Adipocyte (in vitro differentiated cells): ENCODE measurements at regions not wholly inside any gene's neighbourhood (a gene's known extent, or its start where the extent isn't known, plus 50 kb on each side); places are given as distances from the start of the nearest gene placed in this dataset.
A peak's percentile ranks its signal among the peaks of the same experiment; 100 is the strongest.
"Not testable (repeated sequence)": the region's sequence is repeated elsewhere in the genome, so short reads cannot be mapped to it uniquely, and the experiment has no call there.

Source experiments
- DNase-seq: peaks from one replicate; pipeline ENCODE4 v3.0.0-alpha.2; 2015; ENCODE audit warnings: low read depth
- H3K27me3 ChIP-seq: replicated peaks from 2 replicates; pipeline ENCODE4 v1.7.0; 2013; ENCODE audit warnings: mild to moderate bottlenecking, low read length, moderate library complexity; ENCODE audit not compliant: control insufficient read depth, insufficient read depth
- H3K36me3 ChIP-seq: 2 replicates; pipeline ENCODE4 v1.7.0; 2013; ENCODE audit warnings: low read length, mild to moderate bottlenecking, moderate library complexity; ENCODE audit not compliant: control insufficient read depth, insufficient read depth, severe bottlenecking
- H3K4me1 ChIP-seq: 2 replicates; pipeline ENCODE4 v1.7.0; 2013; ENCODE audit warnings: mild to moderate bottlenecking, low read length, moderate library complexity; ENCODE audit not compliant: control insufficient read depth, insufficient read depth
- H3K4me3 ChIP-seq: 2 replicates; pipeline ENCODE4 v1.7.0; 2013; ENCODE audit warnings: mild to moderate bottlenecking, low read length, moderate library complexity
- H3K9ac ChIP-seq: 2 replicates; pipeline ENCODE4 v1.7.0; 2013; ENCODE audit warnings: mild to moderate bottlenecking, low read length, moderate library complexity
- H3K9me3 ChIP-seq: 2 replicates; pipeline ENCODE4 v1.7.0; 2013; ENCODE audit warnings: mild to moderate bottlenecking, low read length, moderate library complexity; ENCODE audit not compliant: control insufficient read depth

GRCh38 chr3:147237991-147238390, 168.4 kb downstream of the ZIC4 start:
- Histone ChIP-seq H3K4me3 (no peak overlapping the region), H3K9me3 (no peaks in the 10 kb centered on the region), H3K4me1 (no peaks in the 10 kb centered on the region), H3K9ac (no peak overlapping the region), H3K27me3 (no peaks in the 10 kb centered on the region), H3K36me3 (no peaks in the 10 kb centered on the region)
- DNase-seq = no peak

GRCh38 chr3:147231980-147232379, 174.4 kb downstream of the ZIC4 start:
- H3K4me3 ChIP-seq, H3K9ac ChIP-seq, H3K9me3 ChIP-seq, DNase-seq, H3K4me1 ChIP-seq, H3K36me3 ChIP-seq, H3K27me3 ChIP-seq: not testable (repeated sequence)

GRCh38 chr3:147231111-147231510, 175.2 kb downstream of the ZIC4 start:
- no peak for DNase-seq
- no peaks in the 10 kb centered on the region for H3K36me3 ChIP-seq
- H3K4me3 ChIP-seq = no peak overlapping the region
- H3K27me3 ChIP-seq = no peaks in the 10 kb centered on the region
- no peak overlapping the region for H3K9ac ChIP-seq
- H3K4me1 ChIP-seq = no peaks in the 10 kb centered on the region
- H3K9me3 ChIP-seq = peaks cover 8% of the 10 kb centered on the region

GRCh38 chr3:147222291-147222690, 184.1 kb downstream of the ZIC4 start:
- Histone ChIP-seq H3K9me3 (no peaks in the 10 kb centered on the region), H3K9ac (no peak overlapping the region), H3K4me3 (no peak overlapping the region), H3K36me3 (no peaks in the 10 kb centered on the region), H3K4me1 (no peaks in the 10 kb centered on the region), H3K27me3 (no peaks in the 10 kb centered on the region)
- DNase-seq = no peak

GRCh38 chr3:147218965-147219364, 187.4 kb downstream of the ZIC4 start:
- no peak overlapping the region for H3K4me3 ChIP-seq
- no peaks in the 10 kb centered on the region for H3K27me3 ChIP-seq
- H3K4me1 ChIP-seq = no peaks in the 10 kb centered on the region
- DNase-seq = peak; percentile 25
- H3K9ac ChIP-seq = no peak overlapping the region
- no peaks in the 10 kb centered on the region for H3K36me3 ChIP-seq
- H3K9me3 ChIP-seq = no peaks in the 10 kb centered on the region

- H3K27me3 ChIP-seq = no peaks in the 10 kb centered on the region
- H3K4me1 ChIP-seq = no peaks in the 10 kb centered on the region
- no peak overlapping the region for H3K9ac ChIP-seq
- H3K36me3 ChIP-seq = no peaks in the 10 kb centered on the region
- DNase-seq = no peak
- no peaks in the 10 kb centered on the region for H3K9me3 ChIP-seq
- H3K4me3 ChIP-seq = no peak overlapping the region
Measured at GRCh38 chr3:147216143-147216673, 190.1 kb downstream of the ZIC4 start.

- Histone ChIP-seq H3K4me1 (no peaks in the 10 kb centered on the region), H3K4me3 (no peak overlapping the region), H3K9ac (no peak overlapping the region), H3K36me3 (no peaks in the 10 kb centered on the region), H3K27me3 (no peaks in the 10 kb centered on the region), H3K9me3 (no peaks in the 10 kb centered on the region)
- no peak for DNase-seq
Measured at GRCh38 chr3:147215660-147216059, 190.7 kb downstream of the ZIC4 start.

GRCh38 chr3:147213633-147214032, 192.7 kb downstream of the ZIC4 start:
- H3K27me3 ChIP-seq = no peaks in the 10 kb centered on the region
- no peak overlapping the region for H3K4me3 ChIP-seq
- no peaks in the 10 kb centered on the region for H3K36me3 ChIP-seq
- H3K9me3 ChIP-seq = peaks cover 5% of the 10 kb centered on the region
- DNase-seq = no peak
- H3K4me1 ChIP-seq = no peaks in the 10 kb centered on the region
- H3K9ac ChIP-seq = no peak overlapping the region

GRCh38 chr3:147210676-147211075, 195.7 kb downstream of the ZIC4 start:
- Histone ChIP-seq H3K9me3 (peaks cover 11% of the 10 kb centered on the region), H3K9ac (no peak overlapping the region), H3K36me3 (no peaks in the 10 kb centered on the region), H3K27me3 (no peaks in the 10 kb centered on the region), H3K4me3 (no peak overlapping the region), H3K4me1 (no peaks in the 10 kb centered on the region)
- DNase-seq = no peak

- no peak overlapping the region for H3K9ac ChIP-seq
- H3K9me3 ChIP-seq = no peaks in the 10 kb centered on the region
- no peak for DNase-seq
- no peaks in the 10 kb centered on the region for H3K4me1 ChIP-seq
- no peaks in the 10 kb centered on the region for H3K27me3 ChIP-seq
- H3K4me3 ChIP-seq = no peak overlapping the region
- no peaks in the 10 kb centered on the region for H3K36me3 ChIP-seq
Measured at GRCh38 chr3:147201086-147201485, 205.3 kb downstream of the ZIC4 start.

GRCh38 chr3:147200545-147200944, 205.8 kb downstream of the ZIC4 start:
- no peaks in the 10 kb centered on the region for H3K36me3 ChIP-seq
- peak; percentile 60 for DNase-seq
- H3K9me3 ChIP-seq = no peaks in the 10 kb centered on the region
- no peak overlapping the region for H3K4me3 ChIP-seq
- no peaks in the 10 kb centered on the region for H3K4me1 ChIP-seq
- H3K9ac ChIP-seq = no peak overlapping the region
- H3K27me3 ChIP-seq = no peaks in the 10 kb centered on the region

- Histone ChIP-seq H3K27me3 (no peaks in the 10 kb centered on the region), H3K36me3 (no peaks in the 10 kb centered on the region), H3K4me3 (no peak overlapping the region), H3K9me3 (no peaks in the 10 kb centered on the region), H3K4me1 (no peaks in the 10 kb centered on the region), H3K9ac (no peak overlapping the region)
- no peak for DNase-seq
Measured at GRCh38 chr3:147197739-147198138, 208.6 kb downstream of the ZIC4 start.
